ENCODE measurements at regions not wholly inside any gene's neighbourhood (a gene's known extent, or its start where the extent isn't known, plus 50 kb on each side); places are given as distances from the start of the nearest gene placed in this dataset.

- Histone ChIP-seq H3K27ac (ENCODE audit: low read length) (no peak overlapping the region), H3K36me3 (ENCODE audit: low read depth, low read length) (no peaks in the 10 kb centered on the region), H3K4me2 (ENCODE audit: low read length) (no peak overlapping the region), H3K9me2 (replicated peaks; ENCODE audit: low read length) (no peaks in the 10 kb centered on the region), H4K20me1 (ENCODE audit: low read length) (no peaks in the 10 kb centered on the region), H3K79me2 (ENCODE audit: low read length) (no peaks in the 10 kb centered on the region), H2AFZ (ENCODE audit: low read length) (no peak overlapping the region), H3F3A (ENCODE audit: low read length, unreplicated experiment) (no peaks in the 10 kb centered on the region), H3K9ac (ENCODE audit: low read length) (no peak overlapping the region), H3K4me1 (ENCODE audit: insufficient read depth, low read length) (no peaks in the 10 kb centered on the region), H3K9me3 (ENCODE audit: low read length) (no peaks in the 10 kb centered on the region), H3K4me3 (ENCODE audit: low read length) (no peak overlapping the region), H3K27me3 (ENCODE audit: low read length) (peaks cover 16% of the 10 kb centered on the region)
- intact Hi-C loops (cut with micrococcal nuclease) = no loop called here
- no TSS peak for BruUV-seq (replicated peaks)
- TF ChIP-seq EZH2 (IDR thresholded peaks at IDR 0.05; ENCODE audit: low read length, unreplicated experiment) (no peak), EZH2phosphoT487 (IDR thresholded peaks at IDR 0.05; ENCODE audit: borderline replicate concordance, low read length) (no peak)
- TF ChIP-seq, protein P1, sequence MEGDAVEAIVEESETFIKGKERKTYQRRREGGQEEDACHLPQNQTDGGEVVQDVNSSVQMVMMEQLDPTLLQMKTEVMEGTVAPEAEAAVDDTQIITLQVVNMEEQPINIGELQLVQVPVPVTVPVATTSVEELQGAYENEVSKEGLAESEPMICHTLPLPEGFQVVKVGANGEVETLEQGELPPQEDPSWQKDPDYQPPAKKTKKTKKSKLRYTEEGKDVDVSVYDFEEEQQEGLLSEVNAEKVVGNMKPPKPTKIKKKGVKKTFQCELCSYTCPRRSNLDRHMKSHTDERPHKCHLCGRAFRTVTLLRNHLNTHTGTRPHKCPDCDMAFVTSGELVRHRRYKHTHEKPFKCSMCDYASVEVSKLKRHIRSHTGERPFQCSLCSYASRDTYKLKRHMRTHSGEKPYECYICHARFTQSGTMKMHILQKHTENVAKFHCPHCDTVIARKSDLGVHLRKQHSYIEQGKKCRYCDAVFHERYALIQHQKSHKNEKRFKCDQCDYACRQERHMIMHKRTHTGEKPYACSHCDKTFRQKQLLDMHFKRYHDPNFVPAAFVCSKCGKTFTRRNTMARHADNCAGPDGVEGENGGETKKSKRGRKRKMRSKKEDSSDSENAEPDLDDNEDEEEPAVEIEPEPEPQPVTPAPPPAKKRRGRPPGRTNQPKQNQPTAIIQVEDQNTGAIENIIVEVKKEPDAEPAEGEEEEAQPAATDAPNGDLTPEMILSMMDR (conservative IDR thresholded peaks at IDR 0.05; ENCODE audit: low read depth, low read length) = no peak
- POLR2A ChIA-PET (ENCODE audit: unreplicated experiment) = no interaction called here
- DNase-seq (no peak), ATAC-seq (no peak)
- CTCF ChIA-PET = no interaction called here
Measured at GRCh38 chr14:71780075-71780474, 152.2 kb upstream of the RGS6 start.

GRCh38 chr14:71780822-71781221, 151.4 kb upstream of the RGS6 start:
- Histone ChIP-seq H3K9me3 (ENCODE audit: low read length) (no peaks in the 10 kb centered on the region), H3K4me3 (ENCODE audit: low read length) (no peak overlapping the region), H3K4me1 (ENCODE audit: insufficient read depth, low read length) (no peaks in the 10 kb centered on the region), H3K36me3 (ENCODE audit: low read depth, low read length) (no peaks in the 10 kb centered on the region), H3K27ac (ENCODE audit: low read length) (no peak overlapping the region), H3F3A (ENCODE audit: low read length, unreplicated experiment) (no peaks in the 10 kb centered on the region), H3K9me2 (replicated peaks; ENCODE audit: low read length) (no peaks in the 10 kb centered on the region), H3K79me2 (ENCODE audit: low read length) (no peaks in the 10 kb centered on the region), H3K27me3 (ENCODE audit: low read length) (peaks cover 9% of the 10 kb centered on the region; the same call in 1 of the 2 replicates), H4K20me1 (ENCODE audit: low read length) (no peaks in the 10 kb centered on the region), H3K9ac (ENCODE audit: low read length) (no peak overlapping the region), H2AFZ (ENCODE audit: low read length) (no peak overlapping the region), H3K4me2 (ENCODE audit: low read length) (no peak overlapping the region)
- intact Hi-C loops (cut with micrococcal nuclease) = no loop called here
- TF ChIP-seq EZH2phosphoT487 (IDR thresholded peaks at IDR 0.05; ENCODE audit: borderline replicate concordance, low read length) = no peak
- TF ChIP-seq, protein P1 (conservative IDR thresholded peaks at IDR 0.05; ENCODE audit: low read depth, low read length) = no peak
- no peak for TF ChIP-seq EZH2 (IDR thresholded peaks at IDR 0.05; ENCODE audit: low read length, unreplicated experiment)
- POLR2A ChIA-PET (ENCODE audit: unreplicated experiment) = no interaction called here
- no TSS peak for BruUV-seq (replicated peaks)
- ATAC-seq (no peak), DNase-seq (no peak)
- CTCF ChIA-PET = no interaction called here

DNA sequence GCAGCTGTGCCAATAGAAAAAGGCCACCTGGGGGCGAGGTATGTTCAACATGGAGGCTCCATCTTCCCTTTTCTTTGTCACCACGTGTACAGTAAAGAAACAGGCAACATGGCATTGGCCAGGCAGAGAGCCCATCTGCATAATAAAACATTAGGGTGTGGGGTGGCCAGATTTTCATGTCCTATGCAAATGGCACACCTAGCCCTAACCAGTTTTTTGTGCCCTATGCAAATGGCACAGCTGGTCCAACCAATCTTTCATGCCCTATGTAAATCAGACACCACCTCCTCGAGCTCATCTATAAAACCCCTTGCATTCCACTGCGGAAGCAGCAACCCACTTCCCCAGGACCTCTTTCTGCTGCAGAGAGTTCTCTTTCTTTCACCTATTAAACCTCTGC, 149.1 kb upstream of the RGS6 start:
- CTCF ChIA-PET = no interaction called here
- Histone ChIP-seq H3K4me1 (ENCODE audit: insufficient read depth, low read length) (no peaks in the 10 kb centered on the region), H2AFZ (ENCODE audit: low read length) (no peak overlapping the region), H3F3A (ENCODE audit: low read length, unreplicated experiment) (no peaks in the 10 kb centered on the region), H4K20me1 (ENCODE audit: low read length) (no peaks in the 10 kb centered on the region), H3K4me2 (ENCODE audit: low read length) (no peak overlapping the region), H3K4me3 (ENCODE audit: low read length) (no peak overlapping the region), H3K27me3 (ENCODE audit: low read length) (peaks cover 18% of the 10 kb centered on the region; the same call in 1 of the 2 replicates), H3K27ac (ENCODE audit: low read length) (no peak overlapping the region), H3K9me2 (replicated peaks; ENCODE audit: low read length) (no peaks in the 10 kb centered on the region), H3K79me2 (ENCODE audit: low read length) (no peaks in the 10 kb centered on the region), H3K9ac (ENCODE audit: low read length) (no peak overlapping the region), H3K9me3 (ENCODE audit: low read length) (no peaks in the 10 kb centered on the region), H3K36me3 (ENCODE audit: low read depth, low read length) (no peaks in the 10 kb centered on the region)
- TF ChIP-seq, protein P1 (conservative IDR thresholded peaks at IDR 0.05; ENCODE audit: low read depth, low read length) = no peak
- TF ChIP-seq EZH2phosphoT487 (IDR thresholded peaks at IDR 0.05; ENCODE audit: borderline replicate concordance, low read length) = no peak
- TF ChIP-seq EZH2 (IDR thresholded peaks at IDR 0.05; ENCODE audit: low read length, unreplicated experiment) = no peak
- DNase-seq (no peak), ATAC-seq (no peak)
- no TSS peak for BruUV-seq (replicated peaks)
- POLR2A ChIA-PET (ENCODE audit: unreplicated experiment) = no interaction called here
- intact Hi-C loops (cut with micrococcal nuclease) = no loop called here
